GM12892 (cell line): ENCODE measurements at regions not wholly inside any gene's neighbourhood (a gene's known extent, or its start where the extent isn't known, plus 50 kb on each side); places are given as distances from the start of the nearest gene placed in this dataset.

ENCODE experiments used
- POLR2A ChIP-seq: IDR thresholded peaks from 2 replicates; pipeline ENCODE4 v1.6.1; 2011; ENCODE audit warnings: low read depth, low read length, control low read depth
- POLR2AphosphoS5 ChIP-seq: IDR thresholded peaks from 2 replicates; pipeline ENCODE4 v1.6.1; 2011; ENCODE audit warnings: low read depth, low read length, control low read depth

- TF ChIP-seq POLR2AphosphoS5 (no peak), POLR2A (no peak)
Observed at GRCh38 chr3:43879166-43879565, 188.4 kb downstream of the ABHD5 start.
